HFF-Myc (cell line): ENCODE measurements at regions not wholly inside any gene's neighbourhood (a gene's known extent, or its start where the extent isn't known, plus 50 kb on each side); places are given as distances from the start of the nearest gene placed in this dataset.
"Not testable (repeated sequence)": the region's sequence is repeated elsewhere in the genome, so short reads cannot be mapped to it uniquely, and the experiment has no call there.

Experiments
- DNase-seq: peaks from one replicate; pipeline ENCODE4 v3.0.0-alpha.2; 2011; ENCODE audit warnings: low read depth; ENCODE audit errors: extremely low read depth
- H3K4me3 ChIP-seq: replicated peaks from 2 replicates; pipeline ENCODE4 v1.5.1; 2011; ENCODE audit warnings: low read depth, mild to moderate bottlenecking, control low read depth, low read length
- CTCF ChIP-seq: IDR thresholded peaks from 2 replicates; pipeline ENCODE4 v1.5.1; 2012; ENCODE audit warnings: mild to moderate bottlenecking, low read depth, low read length, control low read depth; ENCODE audit errors: missing control alignments

- DNase-seq: no peak
- TF ChIP-seq CTCF: no peak
- H3K4me3 ChIP-seq: no peak overlapping the region
Observed at GRCh38 chr10:45564303-45564959, 108.1 kb downstream of the ZFAND4 start.

DNA sequence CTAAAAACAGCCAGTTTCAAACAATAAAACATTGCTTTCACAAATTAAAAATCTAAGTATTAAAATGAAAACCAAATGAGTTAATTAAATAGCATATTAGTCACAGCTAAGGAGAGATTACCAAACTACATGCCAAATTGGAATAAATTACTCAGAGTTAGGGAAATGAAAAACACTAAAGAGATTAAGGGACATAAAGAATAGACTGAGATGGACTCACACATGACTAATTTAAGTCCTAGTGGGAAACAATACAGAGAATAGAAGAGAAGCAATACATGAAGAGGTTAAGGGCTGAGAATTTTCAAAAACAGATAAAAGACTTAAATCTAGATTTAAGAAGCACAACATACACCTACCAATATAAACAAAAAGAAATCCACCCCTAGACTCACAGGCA lies 110.6 kb downstream of the ZFAND4 start:
- H3K4me3 ChIP-seq: no peak overlapping the region
- no peak for DNase-seq
- TF ChIP-seq CTCF: no peak

DNA sequence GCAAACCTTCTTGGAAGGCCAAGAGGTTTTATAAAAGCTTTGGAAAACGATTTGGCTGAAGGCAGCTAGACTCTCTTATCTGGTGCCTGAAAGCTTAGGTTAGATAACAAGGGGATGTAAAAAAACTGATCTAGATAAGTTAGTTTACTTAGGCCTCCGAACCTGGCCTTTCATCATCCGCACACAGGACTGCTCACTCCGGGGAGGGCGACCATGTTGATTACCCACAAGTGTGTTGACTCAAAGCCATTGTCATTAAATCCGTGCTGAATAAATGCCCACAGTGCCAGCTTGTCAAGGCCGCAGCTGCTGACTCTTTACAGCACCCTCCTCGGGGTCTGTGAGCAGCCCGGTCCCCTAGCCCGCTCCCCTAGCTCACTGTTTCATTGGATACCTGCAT lies 112.3 kb downstream of the ZFAND4 start:
- no peak overlapping the region for H3K4me3 ChIP-seq
- TF ChIP-seq CTCF: no peak
- no peak for DNase-seq

GRCh38 chr10:45558425-45558824 lies 114.1 kb downstream of the ZFAND4 start:
- no peak for DNase-seq
- no peak for TF ChIP-seq CTCF

DNA sequence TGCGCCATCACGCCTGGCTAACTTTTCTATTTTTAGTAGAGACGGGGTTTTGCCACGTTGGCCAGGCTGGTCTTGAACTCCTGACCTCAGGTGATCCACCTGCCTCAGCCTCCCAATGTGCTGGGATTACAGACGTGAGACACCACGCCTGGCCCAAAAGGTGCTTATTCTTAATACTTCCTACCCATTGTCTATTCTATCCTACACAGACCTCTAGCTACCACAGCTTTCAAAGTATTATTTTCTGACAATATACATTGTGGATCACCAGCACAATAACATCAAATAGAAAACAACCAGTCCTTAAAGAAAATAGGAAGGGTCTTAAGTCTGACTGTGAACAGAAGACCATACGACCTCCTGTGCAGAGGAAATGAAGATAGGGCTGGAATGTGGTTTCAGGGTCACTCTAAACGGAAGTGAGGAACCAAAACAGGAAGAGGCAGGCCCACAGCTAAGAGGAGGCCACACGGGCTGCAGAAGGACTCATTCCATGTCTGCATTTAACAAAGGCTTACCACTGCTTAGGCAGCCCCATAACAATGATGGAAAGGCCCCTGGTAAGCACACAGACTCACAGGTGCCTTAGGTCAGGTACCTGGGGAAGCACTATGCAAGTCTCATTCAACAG lies 115.2 kb downstream of the ZFAND4 start:
- TF ChIP-seq CTCF: no peak
- DNase-seq: no peak
- no peak overlapping the region for H3K4me3 ChIP-seq

More at GRCh38 chr10:45558425-45558824, 114.1 kb downstream of the ZFAND4 start:
- no peak overlapping the region for H3K4me3 ChIP-seq

DNA sequence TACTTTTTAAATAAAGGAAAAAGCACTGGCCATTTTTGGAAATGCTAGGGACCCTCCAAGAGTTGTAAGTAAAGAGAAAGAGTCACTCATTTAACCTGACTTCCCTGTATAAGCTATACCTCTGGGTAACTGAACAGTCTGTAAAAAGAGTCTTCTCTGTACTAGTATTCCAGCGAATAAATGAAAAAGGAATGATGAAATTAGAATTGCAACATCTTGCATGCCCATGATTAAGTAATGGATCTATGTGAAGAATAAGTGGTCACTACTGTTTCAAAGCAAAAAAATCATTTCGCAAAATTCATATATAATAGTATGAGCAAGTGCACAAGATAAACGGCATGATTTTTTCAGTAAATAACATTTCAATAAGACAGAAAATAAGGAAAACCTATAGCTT lies 116.8 kb downstream of the ZFAND4 start:
- no peak for DNase-seq
- H3K4me3 ChIP-seq: no peak overlapping the region
- TF ChIP-seq CTCF: no peak

DNA sequence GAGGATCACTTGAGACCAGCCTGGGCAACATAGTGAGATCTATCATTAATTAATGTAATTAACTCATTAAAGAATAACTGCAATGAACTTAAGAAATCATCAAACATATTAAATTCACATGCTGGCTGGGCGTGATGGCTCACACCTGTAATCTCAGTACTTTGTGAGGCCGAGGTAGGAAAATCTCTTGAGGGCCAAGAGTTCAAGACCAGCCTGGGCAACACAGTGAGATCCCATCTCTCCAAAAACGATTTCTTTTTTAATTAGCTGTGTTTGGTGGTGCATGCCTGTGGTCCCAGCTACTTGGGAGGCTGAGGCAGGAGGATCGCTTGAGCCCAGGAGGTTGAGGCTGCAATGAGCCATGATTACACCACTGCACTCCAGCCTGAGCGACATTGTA lies 117.2 kb downstream of the ZFAND4 start:
- not testable (repeated sequence) for H3K4me3 ChIP-seq, DNase-seq
